HepG2 (cell line): ENCODE measurements at regions not wholly inside any gene's neighbourhood (a gene's known extent, or its start where the extent isn't known, plus 50 kb on each side); places are given as distances from the start of the nearest gene placed in this dataset.

Experiments used
- ATAC-seq: fragments of 200-7000 bp; cut with Tn5 transposase; 3 replicates; pipeline ENCODE4 v1.9.1; 2020; ENCODE audit warnings: mild to moderate bottlenecking, moderate library complexity
- BruUV-seq: library from RNA; stranded (reverse); fragments of 400-500 nt; replicated peaks from 2 replicates; lab custom pipeline; 2021; lab: Mats Ljungman, UMichigan
- CTCF ChIA-PET: fragments of 300-600 bp; formaldehyde crosslinking; extraction: SDS; loops from one replicate; lab custom pipeline; 2021; ENCODE audit warnings: low total read pairs, inconsistent platforms, low intra/inter-chr PET ratio; lab: Yijun Ruan, JAX
- POLR2A ChIA-PET: fragments of 350-600 bp; sonication (Branson Sonifier 250); formaldehyde crosslinking; loops from one replicate; lab custom pipeline; 2020; ENCODE audit warnings: antibody characterized with exemption, inconsistent platforms; lab: Yijun Ruan, JAX
- DNase-seq: peaks from one replicate; pipeline ENCODE4 v3.0.0-alpha.2; 2015; ENCODE audit warnings: low spot score
- FAIRE-seq: peaks from 3 replicates; lab custom pipeline; 2011; peaks lifted over from hg19 to GRCh38; lab: Jason Lieb, UNC
- H2AFZ ChIP-seq: one replicate; pipeline ENCODE4 v1.6.1; 2011; ENCODE audit warnings: low read length, inconsistent platforms
- H3K27ac ChIP-seq: fragments of 300-600 bp; 3 replicates; pipeline ENCODE4 v1.8.0; 2011; ENCODE audit warnings: mixed run types, mild to moderate bottlenecking, mixed read lengths, low read length, inconsistent platforms; ENCODE audit not compliant: insufficient read depth; ENCODE audit errors: extremely low read length
- H3K27me3 ChIP-seq, 2 experiments: fragments of 200-600 bp in 1 of 2; 2 replicates in 1 of 2; 3 replicates in 1 of 2; pipeline versions ENCODE4 v1.6.0 to v1.8.0; 2011; ENCODE audit warnings: low read length in 2 of 2, mild to moderate bottlenecking in 2 of 2, moderate library complexity in 2 of 2, inconsistent platforms in 1 of 2; ENCODE audit not compliant: insufficient read depth in 2 of 2, control insufficient read depth in 1 of 2
- H3K36me3 ChIP-seq, 2 experiments: fragments of 200-600 bp in 1 of 2; replicated peaks in 1 of 2; 2 replicates in 1 of 2; 3 replicates in 1 of 2; pipeline versions ENCODE4 v1.5.1 to v1.8.0; 2011; ENCODE audit warnings: low read length in 2 of 2, inconsistent platforms in 1 of 2; ENCODE audit not compliant: insufficient read depth in 2 of 2, control insufficient read depth in 1 of 2
- H3K4me1 ChIP-seq: 2 replicates; pipeline ENCODE4 v1.5.1; 2012; ENCODE audit warnings: low read length, inconsistent platforms; ENCODE audit not compliant: insufficient read depth
- H3K4me2 ChIP-seq: 2 replicates; pipeline ENCODE4 v1.6.0; 2011; ENCODE audit warnings: low read depth, low read length, inconsistent platforms
- H3K4me3 ChIP-seq, 3 experiments: fragments of 200-600 bp in 1 of 3; sonication (generic), shearing (Covaris generic) in 1 of 3; replicated peaks in 1 of 3; 2 replicates each; pipeline ENCODE4 v1.5.1; 2011 to 2016; ENCODE audit warnings: low read length in 3 of 3, inconsistent platforms in 2 of 3, low read depth in 2 of 3, mild to moderate bottlenecking in 2 of 3, control low read depth in 1 of 3, mixed read lengths in 1 of 3; ENCODE audit not compliant: insufficient read depth in 1 of 3
- H3K79me2 ChIP-seq: one replicate; pipeline ENCODE4 v1.6.1; 2011; ENCODE audit warnings: low read length, inconsistent platforms; ENCODE audit not compliant: insufficient read depth
- H3K9ac ChIP-seq: 2 replicates; pipeline ENCODE4 v1.6.0; 2011; ENCODE audit warnings: mild to moderate bottlenecking, low read depth, low read length, inconsistent platforms; ENCODE audit not compliant: insufficient read depth
- H3K9me3 ChIP-seq: 2 replicates; pipeline ENCODE4 v1.5.1; 2012; ENCODE audit warnings: mild to moderate bottlenecking, low read length
- H4K20me1 ChIP-seq: 2 replicates; pipeline ENCODE4 v1.6.0; 2011; ENCODE audit warnings: inconsistent platforms, mild to moderate bottlenecking, low read length, moderate library complexity; ENCODE audit not compliant: insufficient read depth
- CAMTA2 ChIP-seq: sonication (generic); formaldehyde crosslinking; IDR thresholded peaks from 2 replicates; pipeline ENCODE4 v1.4.0; 2020; ENCODE audit warnings: mild to moderate bottlenecking, missing genetic modification reagents, borderline replicate concordance
- CC2D1A ChIP-seq: sonication (generic); formaldehyde crosslinking; IDR thresholded peaks from 2 replicates; pipeline ENCODE4 v1.8.1; 2023; ENCODE audit warnings: mild to moderate bottlenecking, missing genetic modification reagents
- FOXA3 ChIP-seq: IDR thresholded peaks from 2 replicates; pipeline ENCODE4 v1.6.1; 2016; ENCODE audit warnings: missing genetic modification reagents, missing compliant biosample characterization
- KDM5B ChIP-seq: sonication (generic); formaldehyde crosslinking; IDR thresholded peaks from 2 replicates; pipeline ENCODE4 v1.4.0; 2020; ENCODE audit warnings: missing genetic modification reagents, mild to moderate bottlenecking, borderline replicate concordance
- NRL ChIP-seq: sonication (generic); formaldehyde crosslinking; IDR thresholded peaks from 2 replicates; pipeline ENCODE4 v1.5.0; 2020; ENCODE audit warnings: missing genetic modification reagents, mild to moderate bottlenecking, moderate library complexity, borderline replicate concordance
- POGZ ChIP-seq: sonication (generic); formaldehyde crosslinking; IDR thresholded peaks from 2 replicates; pipeline ENCODE4 v1.4.0; 2020; ENCODE audit warnings: mild to moderate bottlenecking, missing genetic modification reagents
- RAD21 ChIP-seq: fragments of 450-650 bp; formaldehyde crosslinking; IDR thresholded peaks from 2 replicates; pipeline ENCODE4 v1.5.0; 2020; ENCODE audit warnings: mild to moderate bottlenecking
- RORA ChIP-seq: sonication (generic); formaldehyde crosslinking; IDR thresholded peaks from 2 replicates; pipeline ENCODE4 v1.5.0; 2020; ENCODE audit warnings: mild to moderate bottlenecking, missing genetic modification reagents, moderate library complexity
- SIX1 ChIP-seq: sonication (generic); formaldehyde crosslinking; IDR thresholded peaks from 2 replicates; pipeline ENCODE4 v1.4.0; 2020; ENCODE audit warnings: missing genetic modification reagents, borderline replicate concordance
- SSRP1 ChIP-seq: IDR thresholded peaks from 2 replicates; pipeline ENCODE4 v1.6.1; 2016; ENCODE audit warnings: control low read depth
- ZNF101 ChIP-seq: sonication (generic); formaldehyde crosslinking; IDR thresholded peaks from 2 replicates; pipeline ENCODE4 v1.4.0; 2020; ENCODE audit warnings: mild to moderate bottlenecking, low read depth, missing genetic modification reagents, borderline replicate concordance
- ZNF564 ChIP-seq: sonication (generic); formaldehyde crosslinking; IDR thresholded peaks from 2 replicates; pipeline ENCODE4 v1.8.1; 2023; ENCODE audit warnings: mild to moderate bottlenecking, missing genetic modification reagents
- ZNF883 ChIP-seq: sonication (generic); formaldehyde crosslinking; IDR thresholded peaks from 2 replicates; pipeline ENCODE4 v1.5.1; 2020; ENCODE audit warnings: mild to moderate bottlenecking, missing genetic modification reagents; ENCODE audit errors: not compliant biosample characterization
- WGBS: methylation state at CpG from one replicate; pipeline ENCODE4 v1.1.6; 2017; ENCODE audit warnings: low lambda C conversion rate; 5-methylcytosine and 5-hydroxymethylcytosine counted together
- in situ Hi-C: cut with HindIII; loops from 2 replicates; pipeline ENCODE4 v1.10.0; 2017; ENCODE audit warnings: low pct_unique_long_range_greater_than_20kb; ENCODE audit not compliant: extremely low pct_ligation_motif_present
- intact Hi-C: fragments of 100-400 bp; cut with micrococcal nuclease; formaldehyde crosslinking; loops from one replicate; pipeline ENCODE4 v1.10.0; 2022; ENCODE audit not compliant: unreplicated experiment
- TF ChIP-seq, protein P1 (sequence below): sonication (generic); formaldehyde crosslinking; IDR thresholded peaks from 2 replicates; pipeline ENCODE4 v1.8.0; 2022; ENCODE audit warnings: mild to moderate bottlenecking, missing genetic modification reagents
- TF ChIP-seq, protein P2 (sequence below): sonication (generic); formaldehyde crosslinking; IDR thresholded peaks from 2 replicates; pipeline ENCODE4 v1.5.0; 2020; ENCODE audit warnings: mild to moderate bottlenecking, missing genetic modification reagents
- TF ChIP-seq, protein P3 (sequence below): IDR thresholded peaks from 2 replicates; pipeline ENCODE4 v1.6.1; 2018; ENCODE audit warnings: missing genetic modification reagents
- TF ChIP-seq, protein P4 (sequence below): sonication (generic); formaldehyde crosslinking; IDR thresholded peaks from 2 replicates; pipeline ENCODE4 v1.5.1; 2020; ENCODE audit warnings: missing genetic modification reagents, mild to moderate bottlenecking, borderline replicate concordance
- TF ChIP-seq, protein P5 (sequence below): sonication (generic); formaldehyde crosslinking; IDR thresholded peaks from 2 replicates; pipeline ENCODE4 v1.5.1; 2020; ENCODE audit warnings: mild to moderate bottlenecking, missing genetic modification reagents, moderate library complexity

DNA sequence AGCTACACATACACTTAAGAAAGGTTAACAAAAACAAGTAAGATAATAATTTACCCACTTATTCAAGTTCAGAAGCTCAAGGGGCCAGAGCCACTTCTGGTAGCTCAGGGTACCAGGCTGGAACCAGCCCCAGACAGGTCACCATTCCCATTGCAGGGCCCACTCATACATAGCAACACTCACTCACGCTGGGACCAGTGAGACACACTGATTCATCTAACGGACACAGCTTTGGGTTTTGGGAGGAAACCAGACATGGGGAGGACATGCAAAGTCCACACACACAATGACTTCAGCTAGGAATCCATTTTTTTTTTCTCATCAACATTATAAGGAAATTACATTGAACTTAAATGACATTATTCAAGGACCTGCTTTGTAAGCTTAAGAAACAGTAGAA is 169.1 kb downstream of the ZC3H11B start:
- ChIA-PET POLR2A (no interaction called here), CTCF (no interaction called here)
- in situ Hi-C loops: no loop called here
- peaks cover 6% of the 10 kb centered on the region; the same call in 1 of the 2 replicates for H3K4me1 ChIP-seq
- WGBS: 0% methylated on average over 2 of the region's 2 CpGs
- no peaks in the 10 kb centered on the region for H3K36me3 ChIP-seq
- H3K9ac ChIP-seq: no peak overlapping the region
- H3K79me2 ChIP-seq: no peaks in the 10 kb centered on the region
- no peak overlapping the region for H3K27ac ChIP-seq
- ATAC-seq (no peak), DNase-seq (no peak), FAIRE-seq (no peak)
- no TSS peak for BruUV-seq
- intact Hi-C loops: no loop called here
- H2AFZ ChIP-seq: no peak overlapping the region
- no peaks in the 10 kb centered on the region for H3K27me3 ChIP-seq
- H3K4me2 ChIP-seq: no peak overlapping the region
- H3K9me3 ChIP-seq: no peaks in the 10 kb centered on the region
- no peak overlapping the region for H3K4me3 ChIP-seq
- no peaks in the 10 kb centered on the region for H4K20me1 ChIP-seq
- TF ChIP-seq SSRP1 (CRISPR knock-in tag) (no peak), ZNF564 (CRISPR knock-in tag) (no peak), RAD21 (CRISPR knock-in tag) (no peak), ZNF101 (CRISPR knock-in tag) (no peak), NRL (no peak), KDM5B (CRISPR knock-in tag) (no peak), FOXA3 (no peak), RORA (no peak), POGZ (CRISPR knock-in tag) (no peak), CC2D1A (no peak), SIX1 (no peak), CAMTA2 (CRISPR knock-in tag) (no peak), ZNF883 (no peak)
- TF ChIP-seq, protein P1, sequence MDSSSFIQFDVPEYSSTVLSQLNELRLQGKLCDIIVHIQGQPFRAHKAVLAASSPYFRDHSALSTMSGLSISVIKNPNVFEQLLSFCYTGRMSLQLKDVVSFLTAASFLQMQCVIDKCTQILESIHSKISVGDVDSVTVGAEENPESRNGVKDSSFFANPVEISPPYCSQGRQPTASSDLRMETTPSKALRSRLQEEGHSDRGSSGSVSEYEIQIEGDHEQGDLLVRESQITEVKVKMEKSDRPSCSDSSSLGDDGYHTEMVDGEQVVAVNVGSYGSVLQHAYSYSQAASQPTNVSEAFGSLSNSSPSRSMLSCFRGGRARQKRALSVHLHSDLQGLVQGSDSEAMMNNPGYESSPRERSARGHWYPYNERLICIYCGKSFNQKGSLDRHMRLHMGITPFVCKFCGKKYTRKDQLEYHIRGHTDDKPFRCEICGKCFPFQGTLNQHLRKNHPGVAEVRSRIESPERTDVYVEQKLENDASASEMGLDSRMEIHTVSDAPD (CRISPR knock-in tag): no peak
- TF ChIP-seq, protein P2, sequence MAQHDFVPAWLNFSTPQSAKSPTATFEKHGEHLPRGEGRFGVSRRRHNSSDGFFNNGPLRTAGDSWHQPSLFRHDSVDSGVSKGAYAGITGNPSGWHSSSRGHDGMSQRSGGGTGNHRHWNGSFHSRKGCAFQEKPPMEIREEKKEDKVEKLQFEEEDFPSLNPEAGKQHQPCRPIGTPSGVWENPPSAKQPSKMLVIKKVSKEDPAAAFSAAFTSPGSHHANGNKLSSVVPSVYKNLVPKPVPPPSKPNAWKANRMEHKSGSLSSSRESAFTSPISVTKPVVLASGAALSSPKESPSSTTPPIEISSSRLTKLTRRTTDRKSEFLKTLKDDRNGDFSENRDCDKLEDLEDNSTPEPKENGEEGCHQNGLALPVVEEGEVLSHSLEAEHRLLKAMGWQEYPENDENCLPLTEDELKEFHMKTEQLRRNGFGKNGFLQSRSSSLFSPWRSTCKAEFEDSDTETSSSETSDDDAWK (CRISPR knock-in tag): no peak
- TF ChIP-seq, protein P3, sequence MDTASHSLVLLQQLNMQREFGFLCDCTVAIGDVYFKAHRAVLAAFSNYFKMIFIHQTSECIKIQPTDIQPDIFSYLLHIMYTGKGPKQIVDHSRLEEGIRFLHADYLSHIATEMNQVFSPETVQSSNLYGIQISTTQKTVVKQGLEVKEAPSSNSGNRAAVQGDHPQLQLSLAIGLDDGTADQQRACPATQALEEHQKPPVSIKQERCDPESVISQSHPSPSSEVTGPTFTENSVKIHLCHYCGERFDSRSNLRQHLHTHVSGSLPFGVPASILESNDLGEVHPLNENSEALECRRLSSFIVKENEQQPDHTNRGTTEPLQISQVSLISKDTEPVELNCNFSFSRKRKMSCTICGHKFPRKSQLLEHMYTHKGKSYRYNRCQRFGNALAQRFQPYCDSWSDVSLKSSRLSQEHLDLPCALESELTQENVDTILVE (CRISPR knock-in tag): no peak
- TF ChIP-seq, protein P4, sequence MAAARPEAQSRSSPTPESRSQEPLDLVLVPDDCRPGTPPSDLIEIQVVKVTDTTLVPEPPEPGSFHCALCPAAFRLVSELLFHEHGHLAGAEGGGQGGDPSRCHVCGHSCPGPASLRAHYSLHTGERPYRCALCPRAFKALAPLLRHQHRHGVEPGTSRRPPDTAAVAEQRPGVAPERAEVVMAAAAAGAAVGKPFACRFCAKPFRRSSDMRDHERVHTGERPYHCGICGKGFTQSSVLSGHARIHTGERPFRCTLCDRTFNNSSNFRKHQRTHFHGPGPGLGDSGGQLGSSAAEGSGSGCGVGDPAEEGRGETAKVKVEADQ: no peak
- TF ChIP-seq, protein P5, sequence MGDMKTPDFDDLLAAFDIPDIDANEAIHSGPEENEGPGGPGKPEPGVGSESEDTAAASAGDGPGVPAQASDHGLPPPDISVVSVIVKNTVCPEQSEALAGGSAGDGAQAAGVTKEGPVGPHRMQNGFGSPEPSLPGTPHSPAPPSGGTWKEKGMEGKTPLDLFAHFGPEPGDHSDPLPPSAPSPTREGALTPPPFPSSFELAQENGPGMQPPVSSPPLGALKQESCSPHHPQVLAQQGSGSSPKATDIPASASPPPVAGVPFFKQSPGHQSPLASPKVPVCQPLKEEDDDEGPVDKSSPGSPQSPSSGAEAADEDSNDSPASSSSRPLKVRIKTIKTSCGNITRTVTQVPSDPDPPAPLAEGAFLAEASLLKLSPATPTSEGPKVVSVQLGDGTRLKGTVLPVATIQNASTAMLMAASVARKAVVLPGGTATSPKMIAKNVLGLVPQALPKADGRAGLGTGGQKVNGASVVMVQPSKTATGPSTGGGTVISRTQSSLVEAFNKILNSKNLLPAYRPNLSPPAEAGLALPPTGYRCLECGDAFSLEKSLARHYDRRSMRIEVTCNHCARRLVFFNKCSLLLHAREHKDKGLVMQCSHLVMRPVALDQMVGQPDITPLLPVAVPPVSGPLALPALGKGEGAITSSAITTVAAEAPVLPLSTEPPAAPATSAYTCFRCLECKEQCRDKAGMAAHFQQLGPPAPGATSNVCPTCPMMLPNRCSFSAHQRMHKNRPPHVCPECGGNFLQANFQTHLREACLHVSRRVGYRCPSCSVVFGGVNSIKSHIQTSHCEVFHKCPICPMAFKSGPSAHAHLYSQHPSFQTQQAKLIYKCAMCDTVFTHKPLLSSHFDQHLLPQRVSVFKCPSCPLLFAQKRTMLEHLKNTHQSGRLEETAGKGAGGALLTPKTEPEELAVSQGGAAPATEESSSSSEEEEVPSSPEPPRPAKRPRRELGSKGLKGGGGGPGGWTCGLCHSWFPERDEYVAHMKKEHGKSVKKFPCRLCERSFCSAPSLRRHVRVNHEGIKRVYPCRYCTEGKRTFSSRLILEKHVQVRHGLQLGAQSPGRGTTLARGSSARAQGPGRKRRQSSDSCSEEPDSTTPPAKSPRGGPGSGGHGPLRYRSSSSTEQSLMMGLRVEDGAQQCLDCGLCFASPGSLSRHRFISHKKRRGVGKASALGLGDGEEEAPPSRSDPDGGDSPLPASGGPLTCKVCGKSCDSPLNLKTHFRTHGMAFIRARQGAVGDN: no peak
